BJ (cell line): ENCODE measurements at regions not wholly inside any gene's neighbourhood (a gene's known extent, or its start where the extent isn't known, plus 50 kb on each side); places are given as distances from the start of the nearest gene placed in this dataset. TPM values are rescaled to one million over a fixed set of nuclear protein-coding genes. Genes with fewer than 3 reads are reported as not detected.

Source experiments
- CTCF ChIA-PET: fragments of 350-600 bp; formaldehyde crosslinking; extraction: SDS; loops from one replicate; lab custom pipeline; 2021; ENCODE audit warnings: antibody characterized with exemption, inconsistent platforms; lab: Yijun Ruan, JAX
- POLR2A ChIA-PET: fragments of 300-600 bp; sonication (Branson Sonifier 250); formaldehyde crosslinking; extraction: SDS; loops from one replicate; lab custom pipeline; 2021; ENCODE audit warnings: antibody characterized with exemption; lab: Charles Lee
- DNase-seq: peaks from one replicate; pipeline ENCODE4 v3.0.0-alpha.2; 2011; ENCODE audit warnings: low read depth
- H3K27me3 ChIP-seq: 2 replicates; pipeline ENCODE4 v1.6.0; 2011; ENCODE audit warnings: low read length; ENCODE audit not compliant: control insufficient read depth, insufficient read depth
- H3K36me3 ChIP-seq: 2 replicates; pipeline ENCODE4 v1.5.1; 2011; ENCODE audit warnings: low read length; ENCODE audit not compliant: control insufficient read depth, insufficient read depth
- H3K4me3 ChIP-seq: 2 replicates; pipeline ENCODE4 v1.5.1; 2011; ENCODE audit warnings: low read depth, mild to moderate bottlenecking, control low read depth, low read length
- small RNA-seq: library from RNA; depleted of rRNA; stranded (forward); fragments of <200 nt; gene quantifications from one replicate; pipeline ENCODE3, GENCODE V24; 2012; ENCODE audit warnings: low replicate concordance, low read depth; ENCODE audit not compliant: insufficient read length
- TF ChIP-seq, protein P1 (sequence below): IDR thresholded peaks from 2 replicates; pipeline ENCODE4 v1.5.1; 2011; ENCODE audit warnings: low read depth, mild to moderate bottlenecking, control low read depth, inconsistent platforms, low read length, moderate library complexity; ENCODE audit not compliant: insufficient read depth

- Histone ChIP-seq H3K36me3 (no peaks in the 10 kb centered on the region), H3K4me3 (no peak overlapping the region), H3K27me3 (no peaks in the 10 kb centered on the region)
- no peak for DNase-seq
- ChIA-PET POLR2A (no interaction called here), CTCF (interaction anchor here (1.0 kb wide), 1 partner anchor 11 kb away, joined by 3 read pairs; no protein-coding TSS in a partner anchor)
- TF ChIP-seq, protein P1, sequence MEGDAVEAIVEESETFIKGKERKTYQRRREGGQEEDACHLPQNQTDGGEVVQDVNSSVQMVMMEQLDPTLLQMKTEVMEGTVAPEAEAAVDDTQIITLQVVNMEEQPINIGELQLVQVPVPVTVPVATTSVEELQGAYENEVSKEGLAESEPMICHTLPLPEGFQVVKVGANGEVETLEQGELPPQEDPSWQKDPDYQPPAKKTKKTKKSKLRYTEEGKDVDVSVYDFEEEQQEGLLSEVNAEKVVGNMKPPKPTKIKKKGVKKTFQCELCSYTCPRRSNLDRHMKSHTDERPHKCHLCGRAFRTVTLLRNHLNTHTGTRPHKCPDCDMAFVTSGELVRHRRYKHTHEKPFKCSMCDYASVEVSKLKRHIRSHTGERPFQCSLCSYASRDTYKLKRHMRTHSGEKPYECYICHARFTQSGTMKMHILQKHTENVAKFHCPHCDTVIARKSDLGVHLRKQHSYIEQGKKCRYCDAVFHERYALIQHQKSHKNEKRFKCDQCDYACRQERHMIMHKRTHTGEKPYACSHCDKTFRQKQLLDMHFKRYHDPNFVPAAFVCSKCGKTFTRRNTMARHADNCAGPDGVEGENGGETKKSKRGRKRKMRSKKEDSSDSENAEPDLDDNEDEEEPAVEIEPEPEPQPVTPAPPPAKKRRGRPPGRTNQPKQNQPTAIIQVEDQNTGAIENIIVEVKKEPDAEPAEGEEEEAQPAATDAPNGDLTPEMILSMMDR = no peak
Measured at GRCh38 chr4:79466621-79467020, 58.6 kb upstream of the GK2 start.

Small RNA genes lying in the stretch of these regions (small RNA-seq; reads per million reads assigned to genes)
- gene RF00072 = not detected
